T-helper 1 cell treated with Interleukin-12 subunit alpha and Interleukin-12 subunit beta and Interleukin-4 antibody, amounts not matched to agents 30 μg/mL and 1 μg/mL, for 36 hours (primary cell): ENCODE measurements at regions not wholly inside any gene's neighbourhood (a gene's known extent, or its start where the extent isn't known, plus 50 kb on each side); places are given as distances from the start of the nearest gene placed in this dataset.
"Not testable (repeated sequence)": the region's sequence is repeated elsewhere in the genome, so short reads cannot be mapped to it uniquely, and the experiment has no call there.

Experiments
- H3K27ac Mint-ChIP-seq: one replicate; pipeline ENCODE4 v1.8.0; 2021; ENCODE audit warnings: mild to moderate bottlenecking, mixed read lengths
- H3K27me3 Mint-ChIP-seq: one replicate; pipeline ENCODE4 v1.8.0; 2021; ENCODE audit warnings: low read depth, mixed read lengths
- H3K36me3 Mint-ChIP-seq: one replicate; pipeline ENCODE4 v1.8.0; 2021; ENCODE audit warnings: low read depth, mixed read lengths
- H3K4me1 Mint-ChIP-seq: one replicate; pipeline ENCODE4 v1.8.0; 2021; ENCODE audit warnings: low read depth, mixed read lengths
- H3K4me3 Mint-ChIP-seq: one replicate; pipeline ENCODE4 v1.8.0; 2021; ENCODE audit warnings: mild to moderate bottlenecking, moderate library complexity, mixed read lengths
- H3K9me3 Mint-ChIP-seq: one replicate; pipeline ENCODE4 v1.8.0; 2021; ENCODE audit warnings: mixed read lengths

DNA sequence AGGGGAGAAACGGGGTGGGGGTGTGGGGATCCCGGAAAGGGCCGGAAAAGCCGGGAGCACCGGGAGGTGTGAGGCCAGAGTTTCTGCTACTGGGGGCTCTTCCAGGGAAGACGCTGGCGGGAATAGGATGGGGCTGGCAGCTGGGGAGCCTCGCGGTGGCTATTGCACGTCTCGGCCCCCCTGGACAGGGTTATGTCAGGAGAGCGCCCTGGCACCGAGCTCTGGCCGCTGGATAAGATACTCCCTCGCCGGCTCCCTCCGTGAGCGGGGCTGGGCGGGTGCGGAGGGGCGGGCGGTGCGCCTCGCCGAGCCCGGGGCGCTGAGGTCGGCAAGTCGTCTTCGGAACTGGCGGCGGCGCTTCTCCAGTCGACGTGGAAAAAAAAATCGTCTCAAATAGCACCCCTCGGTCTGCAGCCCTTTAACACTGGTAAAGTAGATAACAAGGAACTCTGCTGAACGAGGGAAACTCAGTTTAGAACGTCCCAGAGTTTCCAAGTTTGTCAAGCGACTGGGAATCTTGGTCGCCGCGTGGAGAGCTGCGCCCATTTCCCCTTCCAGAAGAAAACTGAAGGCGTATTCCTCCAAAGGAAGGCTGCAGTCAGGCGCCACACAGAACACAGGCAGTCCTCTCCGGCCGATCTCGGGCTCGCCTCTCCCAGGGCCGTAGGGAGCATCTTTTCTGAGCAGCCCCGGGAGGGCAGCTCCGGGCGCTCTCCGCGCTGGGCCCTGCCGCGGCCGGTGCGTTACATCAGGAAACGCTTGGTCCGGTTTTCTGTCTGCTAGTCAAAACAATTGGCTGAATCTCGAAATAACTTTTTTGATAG lies 115.1 kb downstream of the KCNRG start:
- Mint-ChIP-seq H3K9me3 (peaks cover 9% of the 10 kb centered on the region), H3K4me3 (peak overlapping the region; percentile 81), H3K4me1 (peaks cover 54% of the 10 kb centered on the region), H3K36me3 (peaks cover 7% of the 10 kb centered on the region), H3K27me3 (peaks cover 72% of the 10 kb centered on the region), H3K27ac (peak overlapping the region; percentile 79)

DNA sequence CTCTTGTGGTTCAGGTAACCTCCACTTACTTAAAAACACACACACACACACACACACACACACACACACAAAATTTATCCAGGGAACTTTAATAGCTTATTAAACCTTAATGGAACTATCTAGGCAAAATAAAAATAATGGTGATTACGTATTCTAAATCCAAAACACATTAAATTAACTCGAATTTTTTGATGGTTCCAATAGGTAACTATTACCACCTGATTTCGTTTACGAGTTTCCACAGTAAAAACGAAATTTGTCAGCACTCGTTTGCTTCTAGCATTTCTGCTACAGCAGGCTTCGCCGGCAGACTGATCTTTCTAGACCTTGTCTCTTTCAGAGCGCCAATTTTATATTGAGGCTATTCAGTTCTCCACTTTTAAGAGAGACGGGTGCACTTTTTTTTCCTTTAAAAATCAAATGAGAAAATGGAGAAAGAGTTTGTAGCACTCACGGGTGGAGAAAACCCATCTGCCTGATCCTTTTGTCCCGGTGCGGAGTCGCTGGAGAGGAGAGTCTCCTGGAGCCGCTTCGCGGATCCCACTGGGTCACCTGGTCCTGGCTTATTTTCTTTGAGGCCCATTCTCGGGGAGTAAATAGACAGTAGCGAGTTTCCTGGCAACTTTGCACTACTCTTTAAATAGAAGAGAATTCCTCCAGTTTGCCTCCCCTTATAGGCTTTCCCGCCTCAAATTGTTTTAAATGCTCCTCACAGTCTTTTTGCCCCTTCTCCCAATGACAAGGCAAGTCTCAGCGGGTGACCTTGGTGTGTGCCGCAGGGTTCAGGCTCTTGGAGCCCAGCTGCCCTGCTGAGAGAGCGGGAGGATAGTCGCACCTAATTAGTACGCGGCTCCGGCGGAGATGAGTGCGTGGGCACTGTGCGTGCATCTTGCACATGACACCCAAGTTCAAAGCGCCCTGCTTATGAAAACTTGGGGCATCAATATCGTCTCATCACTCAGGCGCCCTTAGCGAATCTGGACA lies 117.0 kb downstream of the KCNRG start:
- Mint-ChIP-seq H3K4me3 (peak overlapping the region; percentile 64), H3K36me3 (peaks cover 5% of the 10 kb centered on the region), H3K27me3 (peaks cover 75% of the 10 kb centered on the region), H3K9me3 (peaks cover 9% of the 10 kb centered on the region), H3K4me1 (peaks cover 44% of the 10 kb centered on the region), H3K27ac (no peak overlapping the region)

DNA sequence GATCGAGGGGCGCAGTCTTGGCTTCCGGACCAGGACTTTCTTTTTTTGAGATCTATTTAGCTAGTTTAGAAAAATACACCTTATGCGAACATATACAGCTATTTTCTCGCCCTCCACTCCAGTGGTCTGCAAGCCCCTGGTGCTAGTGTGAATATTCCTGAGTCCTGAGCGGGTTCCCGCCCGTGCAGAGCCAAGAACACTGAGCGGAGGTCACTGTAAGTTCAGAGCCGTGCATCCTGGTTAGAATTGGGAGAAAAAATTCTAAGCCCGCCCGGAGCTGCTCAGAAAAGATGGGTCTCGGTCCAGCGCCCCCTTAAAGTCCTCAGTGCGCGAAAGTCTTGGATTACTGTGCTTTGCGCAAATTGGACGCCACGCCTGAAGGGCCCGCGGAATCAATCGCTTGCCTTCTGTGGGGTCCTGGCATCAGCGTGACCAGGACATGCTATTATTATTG lies 117.7 kb downstream of the KCNRG start:
- H3K36me3 Mint-ChIP-seq: peaks cover 3% of the 10 kb centered on the region
- H3K9me3 Mint-ChIP-seq: peaks cover 9% of the 10 kb centered on the region
- peaks cover 40% of the 10 kb centered on the region for H3K4me1 Mint-ChIP-seq
- peak overlapping the region; percentile 64 for H3K4me3 Mint-ChIP-seq
- H3K27ac Mint-ChIP-seq: no peak overlapping the region
- H3K27me3 Mint-ChIP-seq: peaks cover 82% of the 10 kb centered on the region

DNA sequence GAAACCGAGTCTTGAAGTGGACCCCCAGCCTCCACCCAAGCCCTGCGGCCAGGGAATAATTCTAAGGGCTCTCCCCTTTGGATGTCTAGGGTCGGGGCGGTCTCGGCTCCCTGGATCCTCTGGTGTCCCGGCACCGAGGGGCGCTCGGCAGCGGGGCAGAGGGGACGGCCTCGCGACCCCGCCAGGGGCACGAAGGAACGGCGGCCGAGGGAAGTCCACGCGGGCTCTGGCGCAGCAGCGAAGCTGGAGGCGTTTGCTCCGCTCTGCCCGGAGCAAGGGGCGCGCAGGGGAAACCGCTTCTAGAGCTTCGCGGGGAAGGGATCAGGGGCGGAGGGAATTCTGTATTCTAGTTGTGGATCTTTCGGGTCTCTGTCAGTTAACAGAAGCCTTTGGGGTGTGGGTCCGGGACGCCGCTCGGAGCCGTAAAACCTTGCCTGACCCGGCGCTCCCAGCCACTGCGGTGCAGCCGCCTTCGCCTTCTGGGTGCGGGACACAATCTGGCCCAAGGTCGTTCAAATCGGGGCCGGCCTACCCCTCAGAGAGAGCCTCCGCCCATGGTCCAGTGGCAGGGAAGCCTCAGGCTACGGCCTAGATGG lies 118.2 kb downstream of the KCNRG start:
- no peak overlapping the region for H3K27ac Mint-ChIP-seq
- peaks cover 36% of the 10 kb centered on the region for H3K4me1 Mint-ChIP-seq
- H3K36me3 Mint-ChIP-seq: peaks cover 3% of the 10 kb centered on the region
- H3K9me3 Mint-ChIP-seq: peaks cover 9% of the 10 kb centered on the region
- no peak overlapping the region for H3K4me3 Mint-ChIP-seq
- peaks cover 82% of the 10 kb centered on the region for H3K27me3 Mint-ChIP-seq

DNA sequence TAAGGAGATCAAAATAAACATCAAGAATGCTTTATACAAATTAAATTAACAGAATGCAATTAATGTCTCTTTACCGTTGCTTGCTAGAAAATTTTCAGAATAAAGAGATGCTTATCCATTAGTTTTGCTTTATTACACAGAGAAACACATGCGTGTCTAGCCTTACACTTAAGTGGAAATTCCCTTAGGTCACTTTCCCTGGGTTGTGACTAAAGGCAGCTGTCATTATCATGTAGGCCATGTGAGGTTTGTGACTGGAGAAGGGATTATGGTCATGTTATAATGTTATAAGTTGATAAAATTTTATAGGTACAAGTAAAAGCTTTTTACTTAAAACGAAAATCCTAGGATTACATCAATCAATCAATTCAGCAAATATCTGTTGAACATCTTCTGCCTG lies 121.0 kb downstream of the KCNRG start:
- Mint-ChIP-seq H3K9me3 (peaks cover 9% of the 10 kb centered on the region), H3K4me3 (no peak overlapping the region), H3K27me3 (peaks cover 76% of the 10 kb centered on the region), H3K36me3 (peaks cover 3% of the 10 kb centered on the region), H3K27ac (no peak overlapping the region), H3K4me1 (peaks cover 23% of the 10 kb centered on the region)

DNA sequence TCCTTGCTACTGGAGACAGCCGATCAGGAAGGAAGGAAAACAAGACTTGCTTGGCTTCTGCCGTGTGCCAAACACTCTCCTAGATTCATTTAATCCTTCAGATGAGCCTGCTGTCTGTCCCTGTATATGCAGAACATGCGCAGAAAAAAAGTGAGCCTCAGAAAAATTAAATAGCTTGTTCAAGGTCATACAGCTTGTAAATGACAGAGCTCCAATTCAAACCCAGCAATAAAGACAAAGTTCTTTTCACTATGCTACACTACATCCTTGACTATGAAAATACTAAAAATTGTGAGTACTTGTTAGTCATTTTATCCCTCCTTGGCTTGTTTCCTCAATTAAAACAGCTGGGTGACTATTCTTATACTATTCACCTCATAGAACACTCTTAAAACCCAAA lies 121.4 kb downstream of the KCNRG start:
- Mint-ChIP-seq H3K27me3 (peaks cover 76% of the 10 kb centered on the region), H3K4me3 (no peak overlapping the region), H3K27ac (no peak overlapping the region), H3K4me1 (peaks cover 19% of the 10 kb centered on the region), H3K36me3 (peaks cover 3% of the 10 kb centered on the region), H3K9me3 (peaks cover 9% of the 10 kb centered on the region)

DNA sequence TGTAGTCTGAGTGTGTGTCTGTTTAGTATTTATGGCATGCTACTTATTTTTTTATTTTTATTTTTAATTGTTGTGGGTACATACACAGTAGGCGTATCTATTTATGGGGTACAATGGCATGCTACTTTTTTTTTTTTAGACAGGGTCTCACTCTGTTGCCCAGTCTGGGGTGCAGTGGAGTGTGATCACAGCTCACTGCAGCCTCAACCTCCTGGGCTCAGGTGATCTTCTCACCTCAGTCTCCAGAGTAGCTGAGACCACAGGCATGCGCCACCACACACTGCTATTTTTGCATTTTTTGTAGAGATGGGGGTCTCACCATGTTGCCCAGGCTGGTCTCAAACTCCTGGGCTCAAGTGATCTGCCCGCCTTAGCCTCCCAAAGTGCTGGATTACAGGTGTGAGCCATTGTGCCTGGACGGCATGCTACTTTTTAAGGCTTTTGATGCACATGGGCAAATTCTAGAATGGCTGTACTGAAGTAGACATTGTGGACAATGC lies 124.2 kb downstream of the KCNRG start:
- not testable (repeated sequence) for H3K36me3 Mint-ChIP-seq, H3K4me3 Mint-ChIP-seq

DNA sequence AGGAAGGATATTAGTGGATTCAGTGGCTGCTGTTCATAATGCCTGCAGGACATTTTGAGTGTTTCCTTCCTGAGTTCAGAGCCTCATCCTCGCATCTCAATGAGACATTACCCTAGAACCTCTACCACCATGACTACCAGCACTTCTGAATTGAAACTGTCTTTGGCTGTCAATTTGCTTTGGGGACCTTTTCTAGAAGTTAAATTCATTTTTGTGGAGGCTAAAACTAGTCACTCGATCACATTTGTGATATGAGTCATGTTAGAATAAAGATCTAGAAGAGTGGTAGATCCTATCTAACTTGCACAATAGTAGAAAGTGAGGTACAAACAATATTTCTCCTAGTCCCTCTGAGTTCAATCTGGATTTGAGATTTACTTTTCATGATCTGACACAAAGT lies 124.9 kb downstream of the KCNRG start:
- Mint-ChIP-seq H3K27ac (no peak overlapping the region), H3K27me3 (peaks cover 53% of the 10 kb centered on the region), H3K4me3 (no peak overlapping the region), H3K36me3 (no peaks in the 10 kb centered on the region), H3K9me3 (no peaks in the 10 kb centered on the region), H3K4me1 (peaks cover 6% of the 10 kb centered on the region)

More for the DNA sequence above, 124.2 kb downstream of the KCNRG start:
- not testable (repeated sequence) for H3K27ac Mint-ChIP-seq, H3K4me1 Mint-ChIP-seq, H3K9me3 Mint-ChIP-seq
- H3K27me3 Mint-ChIP-seq: peaks cover 60% of the 10 kb centered on the region

DNA sequence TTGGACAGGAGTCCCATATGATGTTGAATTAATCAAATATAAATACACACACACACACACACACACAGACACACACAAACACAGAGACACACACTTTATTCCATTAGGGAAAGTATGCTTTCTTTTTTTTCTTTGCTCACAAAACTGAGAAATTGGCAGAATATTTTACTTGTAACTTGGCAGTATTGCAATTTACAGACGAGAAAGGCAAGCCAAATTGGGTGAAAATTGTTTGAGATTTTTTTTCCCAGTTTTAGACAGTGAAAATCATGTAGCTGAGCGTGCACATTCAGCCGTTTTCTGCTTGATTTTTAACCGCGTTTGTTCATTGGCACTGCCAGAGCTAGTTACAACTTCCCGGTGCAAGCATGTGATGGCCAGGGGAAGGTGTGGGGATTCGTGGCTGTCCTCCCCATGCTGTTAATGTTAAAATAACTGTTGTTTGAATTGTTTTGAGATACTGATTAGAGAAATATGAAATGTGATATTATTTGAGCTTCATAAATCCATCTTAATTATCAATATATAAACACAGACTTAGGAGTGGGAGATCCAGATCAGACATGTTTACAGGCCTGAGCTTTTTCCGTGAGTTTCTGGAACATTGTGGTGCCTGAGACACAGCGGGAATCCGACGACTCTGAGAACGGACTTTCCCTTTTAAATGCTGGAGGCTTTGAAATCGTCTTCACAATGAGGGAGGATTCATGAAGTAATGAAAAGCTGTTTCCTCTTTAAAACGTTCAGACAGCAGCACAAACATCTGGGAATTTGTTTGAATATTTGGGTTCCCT lies 125.5 kb downstream of the KCNRG start:
- no peaks in the 10 kb centered on the region for H3K9me3 Mint-ChIP-seq
- H3K36me3 Mint-ChIP-seq: no peaks in the 10 kb centered on the region
- H3K27ac Mint-ChIP-seq: no peak overlapping the region
- peaks cover 6% of the 10 kb centered on the region for H3K4me1 Mint-ChIP-seq
- H3K4me3 Mint-ChIP-seq: no peak overlapping the region
- H3K27me3 Mint-ChIP-seq: peaks cover 52% of the 10 kb centered on the region

DNA sequence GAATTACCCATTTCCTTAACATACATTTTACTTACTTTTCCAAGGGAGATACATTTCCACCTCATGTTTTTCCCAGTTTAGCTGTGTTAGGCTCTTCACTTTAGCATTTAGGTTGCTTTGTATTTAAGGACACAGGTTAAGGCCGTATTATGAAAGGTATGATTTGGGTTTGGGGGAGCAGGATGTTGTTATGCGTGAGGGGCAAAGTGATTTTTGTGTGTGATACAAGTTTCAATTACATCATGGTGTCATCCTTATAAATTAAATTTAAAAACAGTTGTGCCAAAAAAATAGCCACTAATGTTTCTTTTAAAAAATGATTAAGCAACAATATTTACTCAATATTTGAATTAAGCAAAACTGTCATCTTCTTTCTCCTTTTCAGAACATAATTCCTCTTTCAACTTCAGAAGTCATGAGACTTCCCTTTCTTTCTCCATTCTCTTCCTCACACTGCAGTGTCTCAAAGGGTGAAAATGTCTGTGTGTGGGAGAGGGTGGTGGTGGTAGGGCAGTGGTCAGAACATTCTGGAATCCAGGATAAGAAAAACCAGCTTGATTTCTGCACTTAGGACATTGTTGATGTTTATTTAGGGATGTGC lies 126.2 kb downstream of the KCNRG start:
- peaks cover 57% of the 10 kb centered on the region for H3K27me3 Mint-ChIP-seq
- no peaks in the 10 kb centered on the region for H3K9me3 Mint-ChIP-seq
- H3K4me3 Mint-ChIP-seq: no peak overlapping the region
- H3K4me1 Mint-ChIP-seq: peaks cover 6% of the 10 kb centered on the region
- H3K27ac Mint-ChIP-seq: no peak overlapping the region
- H3K36me3 Mint-ChIP-seq: no peaks in the 10 kb centered on the region

DNA sequence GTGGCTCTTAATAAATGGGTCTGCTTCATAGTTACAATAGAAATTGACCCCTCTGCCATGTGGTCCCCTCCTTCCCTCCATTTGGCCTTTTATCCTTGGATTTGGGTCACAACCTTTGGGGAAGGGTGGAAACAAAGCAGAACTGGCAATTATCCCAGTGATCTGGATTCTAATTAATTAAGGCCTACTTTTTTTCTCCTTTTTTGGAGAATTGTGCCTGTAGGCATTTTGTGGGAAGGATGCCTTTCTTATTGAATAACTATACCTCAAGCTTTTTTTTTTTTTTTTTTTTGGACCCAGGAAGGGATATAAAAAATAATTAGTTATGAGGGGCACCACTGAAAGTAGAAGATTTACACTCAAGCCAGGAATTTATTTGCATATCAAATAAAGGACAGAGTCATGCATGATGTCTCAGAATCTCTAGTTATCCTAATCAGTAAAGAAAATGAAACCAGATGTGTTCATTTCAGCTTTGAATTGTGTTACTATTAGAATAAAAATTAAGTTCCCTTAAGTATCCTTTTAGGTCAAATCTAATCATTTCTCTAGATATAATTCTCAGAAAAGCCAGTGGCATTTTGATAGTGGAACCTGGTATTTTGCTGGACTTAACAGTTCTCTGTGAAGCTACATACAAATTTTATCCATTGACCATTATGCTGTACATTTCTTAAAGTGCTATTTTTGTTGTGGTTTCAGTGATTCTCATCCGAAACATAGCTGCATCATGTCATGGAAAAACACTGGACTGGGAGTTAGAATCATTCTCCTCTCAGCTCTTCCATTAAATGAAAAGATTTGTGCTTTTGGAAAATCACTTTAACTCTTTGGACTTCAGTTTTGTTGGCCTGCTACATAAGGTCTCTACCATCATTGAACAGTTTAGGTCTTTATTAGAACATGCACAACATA lies 129.3 kb downstream of the KCNRG start:
- H3K4me1 Mint-ChIP-seq: peaks cover 6% of the 10 kb centered on the region
- no peaks in the 10 kb centered on the region for H3K9me3 Mint-ChIP-seq
- peaks cover 63% of the 10 kb centered on the region for H3K27me3 Mint-ChIP-seq
- H3K36me3 Mint-ChIP-seq: no peaks in the 10 kb centered on the region
- H3K27ac Mint-ChIP-seq: no peak overlapping the region
- no peak overlapping the region for H3K4me3 Mint-ChIP-seq

DNA sequence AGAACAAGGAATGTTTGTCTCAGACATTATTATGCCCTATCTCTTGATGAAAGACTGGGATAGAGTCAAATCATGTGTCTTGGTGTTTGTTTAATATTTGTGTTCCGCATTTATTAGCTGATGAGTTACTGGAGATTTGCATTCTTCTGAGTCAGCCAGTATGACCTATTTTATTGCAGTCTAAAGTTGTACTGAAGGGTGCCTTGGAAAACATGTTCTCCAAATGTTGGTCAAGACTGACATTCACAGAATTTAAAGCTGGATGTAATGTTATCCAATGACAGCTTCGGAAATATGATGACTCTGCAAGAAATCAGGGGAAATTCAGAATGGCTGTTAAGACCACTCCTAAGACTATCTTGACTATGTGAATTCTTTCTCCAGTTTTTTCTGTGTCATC lies 134.0 kb downstream of the KCNRG start:
- no peaks in the 10 kb centered on the region for H3K9me3 Mint-ChIP-seq
- H3K4me1 Mint-ChIP-seq: peaks cover 6% of the 10 kb centered on the region
- H3K4me3 Mint-ChIP-seq: no peak overlapping the region
- H3K27me3 Mint-ChIP-seq: peaks cover 61% of the 10 kb centered on the region
- no peaks in the 10 kb centered on the region for H3K36me3 Mint-ChIP-seq
- H3K27ac Mint-ChIP-seq: no peak overlapping the region

DNA sequence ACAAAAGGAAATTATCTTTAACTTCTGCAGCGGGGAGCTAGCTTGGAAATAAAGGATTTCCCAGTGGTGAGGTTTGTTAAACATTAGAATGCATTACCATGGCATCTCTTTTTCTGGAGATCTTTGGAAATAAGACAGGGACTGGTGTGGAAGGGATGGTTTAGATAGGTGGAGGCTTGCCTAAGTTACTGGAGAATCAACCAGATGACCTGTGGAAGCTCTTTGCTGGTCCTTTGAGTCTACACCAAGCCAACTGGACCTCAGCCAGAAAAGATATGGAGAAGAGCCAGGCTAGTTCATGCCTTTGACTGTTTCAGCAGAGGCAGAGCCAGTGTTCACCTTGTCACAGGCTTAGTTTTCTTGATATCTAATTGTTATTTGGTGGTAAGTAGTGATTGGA lies 134.7 kb downstream of the KCNRG start:
- Mint-ChIP-seq H3K27me3 (peaks cover 63% of the 10 kb centered on the region), H3K27ac (no peak overlapping the region), H3K4me1 (peaks cover 6% of the 10 kb centered on the region), H3K4me3 (no peak overlapping the region), H3K36me3 (no peaks in the 10 kb centered on the region), H3K9me3 (no peaks in the 10 kb centered on the region)
